GM19455 (cell line): ENCODE measurements at regions not wholly inside any gene's neighbourhood (a gene's known extent, or its start where the extent isn't known, plus 50 kb on each side); places are given as distances from the start of the nearest gene placed in this dataset.
"Not testable (repeated sequence)": the region's sequence is repeated elsewhere in the genome, so short reads cannot be mapped to it uniquely, and the experiment has no call there.

Source experiments
- ATAC-seq: cut with Tn5 transposase; IDR thresholded peaks from one replicate; pipeline ENCODE4 v1.9.1; 2021; ENCODE audit not compliant: unreplicated experiment

DNA sequence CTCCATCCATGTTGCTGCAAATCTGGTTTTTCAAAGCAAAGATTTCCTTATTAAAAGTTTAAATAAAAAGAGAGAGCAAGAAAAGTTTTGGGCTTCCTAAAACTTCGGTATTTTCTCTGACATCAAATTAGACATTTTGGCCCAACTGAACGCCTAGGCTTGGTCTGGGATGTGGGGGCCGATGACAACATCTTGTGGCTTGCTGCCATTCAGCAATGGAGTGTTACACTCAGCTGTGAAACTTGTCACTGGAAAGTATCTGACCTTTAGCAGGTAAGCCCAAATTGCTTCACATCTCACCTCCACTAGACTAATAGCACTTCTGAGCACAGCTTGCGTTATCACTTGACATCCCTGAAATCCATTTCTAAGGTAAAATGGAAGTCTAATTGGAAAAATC, 320.6 kb downstream of the GATA3 start:
- ATAC-seq, result no peak

- no peak for ATAC-seq
Observed at GRCh38 chr10:8378198-8378983, 323.9 kb downstream of the GATA3 start.

GRCh38 chr10:8379906-8380832, 325.7 kb downstream of the GATA3 start:
- no peak for ATAC-seq

- ATAC-seq, result no peak
Observed at GRCh38 chr10:8380833-8381496, 326.5 kb downstream of the GATA3 start.

GRCh38 chr10:8386781-8387180, 332.3 kb downstream of the GATA3 start:
- ATAC-seq, result no peak

- no peak for ATAC-seq
Observed at GRCh38 chr10:8389630-8390029, 335.1 kb downstream of the GATA3 start.

- no peak for ATAC-seq
Observed at GRCh38 chr10:8392216-8392615, 337.7 kb downstream of the GATA3 start.

DNA sequence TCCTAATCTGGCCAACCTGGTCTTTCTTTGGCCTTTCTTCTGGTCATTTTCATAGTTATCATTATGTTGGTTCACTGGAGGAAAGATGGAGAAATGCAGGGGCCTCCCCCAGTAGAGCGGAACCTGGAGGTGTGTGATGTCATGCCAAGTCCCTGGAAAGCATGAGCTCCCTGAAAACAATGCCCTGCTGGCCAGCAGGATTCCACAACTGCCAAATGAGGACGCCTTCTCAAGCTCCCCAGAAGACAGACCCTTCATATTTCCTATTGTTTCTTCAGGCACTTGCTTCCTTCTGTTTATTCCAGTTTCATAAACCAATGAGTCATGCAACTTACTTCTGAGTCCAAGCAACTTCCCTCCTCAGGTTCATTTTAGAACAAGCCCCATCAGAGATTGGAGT, 339.0 kb downstream of the GATA3 start:
- no peak for ATAC-seq

- ATAC-seq, result no peak
Observed at GRCh38 chr10:8396675-8397074, 342.2 kb downstream of the GATA3 start.

DNA sequence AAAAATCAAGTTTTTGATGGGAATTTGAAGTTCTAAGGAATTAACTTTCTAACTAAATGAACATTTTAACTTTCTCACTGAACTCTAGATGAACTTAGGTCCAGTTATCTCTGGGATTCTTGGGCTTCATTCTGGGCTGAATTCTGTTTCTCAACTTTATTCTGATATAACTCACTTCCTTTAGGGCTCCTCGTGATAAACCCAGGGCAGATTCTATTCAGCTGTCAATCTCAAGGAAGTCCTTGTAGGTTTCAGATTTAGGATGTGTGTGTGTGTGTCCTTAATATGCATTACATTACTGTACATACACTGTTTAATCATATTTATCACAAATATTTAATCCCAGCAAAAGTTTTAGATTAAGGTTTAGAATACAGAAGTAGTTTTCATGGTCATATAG, 344.3 kb downstream of the GATA3 start:
- no peak for ATAC-seq

DNA sequence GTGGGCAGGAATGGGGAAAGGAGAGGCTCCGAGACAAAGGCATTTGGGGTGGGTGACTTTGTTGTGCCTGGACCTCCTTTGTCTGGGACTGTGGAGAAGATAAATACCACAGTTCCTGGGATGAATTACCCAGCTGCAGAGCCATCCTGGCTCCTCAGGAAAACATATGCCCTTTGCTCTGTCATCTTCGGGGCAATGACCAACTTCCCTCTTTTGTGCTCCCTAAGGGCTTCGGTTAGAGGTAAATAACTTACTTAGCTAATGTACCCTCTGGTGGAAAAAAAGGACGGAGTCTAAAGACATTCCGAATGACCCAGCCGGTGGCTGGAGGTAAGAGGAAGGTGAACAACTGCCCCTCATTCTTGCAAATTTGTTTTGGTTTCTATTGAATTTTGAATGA, 345.7 kb downstream of the GATA3 start:
- ATAC-seq, result no peak

DNA sequence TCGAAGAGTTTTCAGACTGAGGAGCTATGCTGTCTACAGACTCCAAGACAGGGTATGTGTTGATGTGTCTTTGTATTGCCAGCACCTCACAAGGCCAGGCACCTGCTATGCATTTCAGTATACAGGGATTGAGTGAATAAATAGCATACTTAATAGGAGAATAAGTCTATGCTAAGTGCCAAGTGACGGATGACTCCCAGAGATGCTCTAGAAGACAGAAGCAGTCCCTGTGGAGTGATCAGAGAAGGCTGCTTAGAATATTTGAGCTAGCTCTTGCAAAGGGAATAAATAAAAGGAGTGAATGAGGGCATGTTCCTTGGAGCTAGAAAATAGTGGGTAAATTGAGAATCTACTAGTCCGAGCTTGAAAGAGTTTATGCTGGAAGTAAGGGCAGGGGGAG, 346.4 kb downstream of the GATA3 start:
- no peak for ATAC-seq

GRCh38 chr10:8401531-8401930, 347.0 kb downstream of the GATA3 start:
- no peak for ATAC-seq

- no peak for ATAC-seq
Observed at GRCh38 chr10:8402576-8402975, 348.1 kb downstream of the GATA3 start.

DNA sequence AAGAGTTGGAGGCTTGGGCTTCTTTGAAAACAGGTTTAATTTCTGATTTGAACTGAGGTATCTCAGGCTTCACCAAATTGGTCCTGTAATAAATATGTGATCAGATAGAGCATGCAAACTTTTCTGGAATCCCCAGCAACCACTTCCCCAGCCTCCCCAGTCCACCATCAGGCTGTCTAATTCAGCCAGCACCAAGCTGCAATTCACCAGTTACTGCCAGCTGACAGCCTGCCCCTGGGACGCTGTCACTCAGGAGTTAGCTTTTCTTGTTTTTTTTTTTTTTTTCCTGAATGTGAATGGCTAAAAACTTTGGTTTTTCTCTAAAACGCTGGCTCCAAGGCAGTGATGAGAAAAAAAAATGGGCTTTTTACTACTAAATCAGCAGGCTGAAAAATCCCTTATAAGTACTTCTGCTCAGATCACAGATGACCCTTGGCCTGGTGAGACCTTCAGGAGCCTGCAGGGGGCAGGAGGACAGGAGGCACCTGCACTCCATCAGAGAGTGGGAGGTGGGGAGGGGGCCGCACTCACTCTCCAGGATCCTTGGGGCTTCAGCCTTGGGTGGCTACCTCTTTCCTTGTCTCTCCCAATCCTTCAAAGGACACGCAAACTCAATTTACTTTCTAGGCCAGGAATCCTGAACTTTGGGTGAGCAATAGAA, 349.4 kb downstream of the GATA3 start:
- no peak for ATAC-seq

- no peak for ATAC-seq
Observed at GRCh38 chr10:8404721-8405120, 350.2 kb downstream of the GATA3 start.

GRCh38 chr10:8405596-8405995, 351.1 kb downstream of the GATA3 start:
- no peak for ATAC-seq

DNA sequence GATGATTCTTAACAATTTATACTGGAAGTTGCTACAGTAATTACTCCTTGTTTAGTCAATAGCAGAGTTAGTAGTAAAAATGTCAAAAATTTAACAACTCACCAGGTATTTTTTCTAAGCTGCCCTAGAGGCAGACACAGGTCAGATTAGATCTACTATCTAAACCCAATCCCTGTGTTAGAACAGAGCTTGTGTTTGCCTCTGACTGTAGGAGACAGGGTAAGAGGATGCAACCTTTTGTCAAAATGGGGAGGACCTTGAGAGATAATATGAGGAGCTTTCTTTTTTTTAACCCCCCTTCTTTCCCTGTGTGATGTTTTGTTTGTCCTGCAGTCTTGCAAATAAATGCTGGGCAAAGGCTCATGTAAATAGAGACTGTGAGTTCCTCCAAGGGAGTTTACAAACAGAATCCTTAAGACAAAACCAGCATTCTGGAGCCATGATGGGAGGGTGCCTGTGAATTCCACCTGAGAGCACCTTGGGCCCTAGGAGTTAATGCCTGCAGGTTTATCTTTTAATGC, 353.1 kb downstream of the GATA3 start:
- no peak for ATAC-seq

DNA sequence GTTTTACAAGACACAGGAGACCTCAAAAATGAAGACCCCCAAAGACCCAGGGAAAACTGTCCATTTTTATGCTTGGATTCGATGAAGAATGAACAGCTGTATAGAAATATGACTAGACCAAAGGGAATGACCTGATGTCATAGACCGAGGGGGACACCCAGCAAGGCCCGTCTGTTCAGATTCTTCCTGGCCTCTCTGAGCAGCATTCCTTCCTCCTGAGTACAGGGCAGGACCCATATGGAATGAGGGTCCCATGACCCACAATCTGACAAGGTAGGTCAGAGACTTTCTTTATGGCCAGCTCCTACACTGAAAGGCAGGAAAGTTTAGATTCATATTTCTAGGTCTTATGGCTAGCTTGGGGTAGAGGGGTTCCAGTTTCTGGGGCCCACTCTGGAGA, 356.0 kb downstream of the GATA3 start:
- ATAC-seq, result no peak

GRCh38 chr10:8412541-8412940, 358.1 kb downstream of the GATA3 start:
- ATAC-seq, result no peak

GRCh38 chr10:8415029-8415428, 360.5 kb downstream of the GATA3 start:
- not testable (repeated sequence) for ATAC-seq
